Fibroblast of pulmonary artery (primary cell): ENCODE measurements at regions not wholly inside any gene's neighbourhood (a gene's known extent, or its start where the extent isn't known, plus 50 kb on each side); places are given as distances from the start of the nearest gene placed in this dataset.

Experiments
- DNase-seq: peaks from one replicate; pipeline ENCODE4 v3.0.0-alpha.2; 2010; ENCODE audit warnings: low read depth
- H3K4me3 ChIP-seq: replicated peaks from 2 replicates; pipeline ENCODE4 v1.5.1; 2011; ENCODE audit warnings: low read depth, mild to moderate bottlenecking, control low read depth, low read length, moderate library complexity
- TF ChIP-seq, protein P1 (sequence below): IDR thresholded peaks from 2 replicates; pipeline ENCODE4 v1.5.1; 2011; ENCODE audit warnings: mild to moderate bottlenecking, control low read depth, low read length, inconsistent platforms; ENCODE audit errors: missing control alignments

DNA sequence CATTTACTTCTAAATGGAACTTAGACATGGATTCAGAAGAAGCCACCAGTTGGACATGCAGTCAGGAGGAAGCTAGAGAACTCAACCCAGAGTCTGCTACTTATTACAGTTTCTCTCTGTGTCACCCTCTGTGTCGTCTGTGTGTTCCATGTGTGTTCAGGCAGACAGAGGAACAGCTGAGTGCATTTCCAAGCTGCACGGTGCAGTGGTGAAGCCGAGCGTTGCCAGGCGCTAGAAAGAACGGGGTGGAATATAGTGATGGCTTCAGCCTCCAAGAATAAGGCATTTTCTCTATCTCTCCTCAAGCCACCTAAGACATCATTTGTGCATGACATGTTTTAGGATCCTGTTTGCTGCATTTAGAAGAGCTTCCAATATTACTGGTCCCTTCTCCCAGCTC lies 101.1 kb upstream of the CCL2 start:
- no peak overlapping the region for H3K4me3 ChIP-seq
- TF ChIP-seq, protein P1, sequence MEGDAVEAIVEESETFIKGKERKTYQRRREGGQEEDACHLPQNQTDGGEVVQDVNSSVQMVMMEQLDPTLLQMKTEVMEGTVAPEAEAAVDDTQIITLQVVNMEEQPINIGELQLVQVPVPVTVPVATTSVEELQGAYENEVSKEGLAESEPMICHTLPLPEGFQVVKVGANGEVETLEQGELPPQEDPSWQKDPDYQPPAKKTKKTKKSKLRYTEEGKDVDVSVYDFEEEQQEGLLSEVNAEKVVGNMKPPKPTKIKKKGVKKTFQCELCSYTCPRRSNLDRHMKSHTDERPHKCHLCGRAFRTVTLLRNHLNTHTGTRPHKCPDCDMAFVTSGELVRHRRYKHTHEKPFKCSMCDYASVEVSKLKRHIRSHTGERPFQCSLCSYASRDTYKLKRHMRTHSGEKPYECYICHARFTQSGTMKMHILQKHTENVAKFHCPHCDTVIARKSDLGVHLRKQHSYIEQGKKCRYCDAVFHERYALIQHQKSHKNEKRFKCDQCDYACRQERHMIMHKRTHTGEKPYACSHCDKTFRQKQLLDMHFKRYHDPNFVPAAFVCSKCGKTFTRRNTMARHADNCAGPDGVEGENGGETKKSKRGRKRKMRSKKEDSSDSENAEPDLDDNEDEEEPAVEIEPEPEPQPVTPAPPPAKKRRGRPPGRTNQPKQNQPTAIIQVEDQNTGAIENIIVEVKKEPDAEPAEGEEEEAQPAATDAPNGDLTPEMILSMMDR: no peak
- DNase-seq: no peak

DNA sequence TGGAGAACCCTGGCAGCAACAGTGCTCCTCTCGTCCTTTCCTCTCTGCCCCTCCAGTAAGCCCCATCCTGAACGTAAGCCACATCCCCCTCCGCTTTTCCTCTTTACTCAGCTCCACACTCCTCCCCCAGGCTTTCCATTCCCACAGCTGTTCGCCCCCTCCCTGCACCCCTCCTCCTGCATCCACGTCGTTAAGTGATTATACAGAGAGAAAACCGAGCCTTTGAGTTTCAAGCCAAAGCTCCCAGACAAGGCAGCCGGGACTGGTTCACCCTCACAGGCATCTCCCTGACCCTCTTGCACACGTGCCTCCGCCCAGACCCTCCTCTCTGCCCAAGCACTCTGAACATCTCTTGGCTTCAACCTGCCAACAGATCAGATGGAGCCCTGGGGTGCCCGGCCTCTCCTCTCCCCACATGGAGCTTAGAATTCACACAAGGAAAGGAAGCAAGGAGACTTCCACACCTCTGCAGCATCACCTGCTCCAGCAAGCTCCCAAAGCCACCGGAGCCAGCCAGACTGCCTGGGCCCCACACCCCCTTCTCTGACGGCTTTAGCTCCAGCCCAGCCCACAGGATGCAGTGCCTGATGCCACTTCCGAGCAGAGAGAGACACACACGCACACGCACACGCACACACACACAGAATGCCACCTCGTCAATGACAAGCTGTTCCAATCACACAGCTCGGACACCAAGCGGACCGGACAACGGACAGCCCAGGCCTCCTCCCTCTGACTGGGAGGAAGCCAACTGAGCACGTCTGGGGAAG lies 99.9 kb upstream of the CCL2 start:
- DNase-seq: no peak
- H3K4me3 ChIP-seq: no peak overlapping the region
- TF ChIP-seq, protein P1: no peak

DNA sequence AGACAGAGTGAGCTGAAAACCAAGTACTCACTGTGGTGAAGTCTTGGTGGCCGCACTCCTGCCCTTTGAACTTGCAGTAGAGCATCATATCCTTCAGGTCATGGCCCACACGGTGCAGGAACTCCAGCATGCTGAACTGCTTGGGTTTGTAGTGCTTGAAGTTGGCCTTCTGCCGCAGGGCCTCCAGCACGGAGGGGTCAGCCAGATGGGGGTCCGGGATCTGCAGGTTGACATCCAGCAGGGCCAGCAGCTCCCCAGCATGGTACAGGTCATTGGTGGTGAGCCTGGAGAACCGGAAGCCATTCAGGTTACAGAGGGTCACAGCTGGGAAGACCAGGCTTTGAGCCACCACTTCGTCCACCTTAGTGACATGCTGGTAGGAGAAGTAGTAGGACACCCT lies 99.1 kb upstream of the CCL2 start:
- TF ChIP-seq, protein P1: no peak
- DNase-seq: no peak

DNA sequence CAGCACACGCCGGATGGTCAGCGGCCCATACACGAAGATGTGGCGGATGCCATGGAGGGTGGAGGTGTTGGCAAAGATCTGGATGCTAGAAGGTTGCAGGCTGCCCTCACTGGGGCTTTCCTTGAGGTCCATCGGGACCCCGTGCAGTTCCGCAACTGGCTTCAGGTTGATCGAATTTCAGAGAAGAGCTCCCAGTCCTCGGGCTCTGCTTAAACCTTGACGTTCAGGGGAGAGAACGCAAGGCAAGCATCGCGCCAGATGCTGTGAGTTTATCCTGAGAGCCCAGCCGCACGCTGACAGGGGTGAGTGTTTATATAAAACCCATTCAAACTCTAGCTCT lies 98.7 kb upstream of the CCL2 start:
- TF ChIP-seq, protein P1: no peak
- H3K4me3 ChIP-seq: no peak overlapping the region
- DNase-seq: no peak

More for the DNA sequence above, 99.1 kb upstream of the CCL2 start:
- H3K4me3 ChIP-seq: no peak overlapping the region

DNA sequence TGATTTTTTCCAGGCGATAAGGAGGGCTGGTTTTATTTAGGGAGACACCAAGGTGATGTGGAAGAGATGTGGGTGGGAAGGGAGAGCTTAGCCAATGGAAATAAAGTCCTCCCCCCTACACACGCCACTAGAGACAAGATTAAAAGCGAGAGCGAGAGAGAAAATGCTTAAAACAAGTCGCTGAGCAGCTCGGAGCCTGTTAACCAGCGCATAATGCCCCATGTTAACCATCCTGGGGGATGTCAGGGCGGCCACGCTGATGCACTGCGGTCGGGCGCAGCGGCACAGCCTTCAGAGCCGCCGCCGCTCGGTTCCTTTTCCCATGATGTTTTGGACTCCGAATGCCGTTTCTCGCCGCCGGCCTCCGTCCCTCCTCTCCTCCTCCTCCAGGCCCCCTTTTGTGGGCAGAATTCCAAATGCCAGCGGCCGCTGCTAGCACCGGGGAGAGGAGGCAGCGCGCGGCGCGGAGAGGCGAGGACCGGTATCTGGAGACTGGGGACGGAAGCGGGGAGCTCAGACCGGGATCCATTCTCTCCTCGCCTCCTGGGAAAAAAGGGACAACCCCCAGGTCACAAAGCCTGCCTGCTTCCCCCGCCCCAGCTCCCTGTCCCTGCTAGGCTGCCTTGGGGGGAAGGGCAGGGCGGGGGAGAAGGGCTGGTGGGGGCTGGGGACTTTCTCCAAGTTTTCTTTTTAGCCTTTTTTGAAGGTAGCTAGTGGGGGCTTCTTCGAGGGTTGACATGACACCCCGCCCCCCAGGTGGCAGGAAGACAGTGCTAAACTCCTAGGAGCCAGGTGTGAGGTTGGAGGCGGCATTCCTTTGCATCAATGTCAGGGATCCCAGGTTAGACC lies 98.1 kb upstream of the CCL2 start:
- no peak overlapping the region for H3K4me3 ChIP-seq
- DNase-seq: no peak
- TF ChIP-seq, protein P1: no peak

DNA sequence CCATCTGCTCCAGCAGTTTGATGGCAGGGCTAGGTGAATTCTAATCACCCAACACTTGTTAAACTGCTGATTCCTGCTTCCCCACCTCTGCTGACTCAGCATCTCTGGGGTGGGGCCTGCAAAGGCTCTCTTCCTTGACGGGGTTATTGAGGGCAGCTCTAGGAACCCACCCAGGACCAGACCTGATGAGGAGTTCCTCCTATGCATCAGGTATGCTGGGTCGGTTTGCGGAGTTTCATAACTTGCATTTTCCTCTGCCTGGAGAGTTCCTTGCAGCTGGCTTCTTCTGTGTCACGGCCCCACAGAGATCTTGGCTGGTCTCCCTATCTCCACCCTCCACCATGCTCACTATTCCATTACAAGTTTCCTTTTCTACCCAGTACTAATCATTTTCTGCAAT lies 93.4 kb upstream of the CCL2 start:
- no peak overlapping the region for H3K4me3 ChIP-seq
- TF ChIP-seq, protein P1: no peak
- DNase-seq: no peak
